ENCODE measurements at regions not wholly inside any gene's neighbourhood (a gene's known extent, or its start where the extent isn't known, plus 50 kb on each side); places are given as distances from the start of the nearest gene placed in this dataset.

GRCh38 chr2:234171666-234172065 is 121.2 kb downstream of the SPP2 start:
- TF ChIP-seq YY1 (IDR thresholded peaks at IDR 0.05; ENCODE audit: insufficient read depth, insufficient read length) (no peak), ZNF274 (IDR thresholded peaks at IDR 0.05; ENCODE audit: low read depth, low read length) (no peak), SUZ12 (IDR thresholded peaks at IDR 0.05; ENCODE audit: extremely low read depth, insufficient read depth, insufficient read length) (no peak)

Data from NT2/D1 (cell line).